Activated CD4-positive, alpha-beta T cell treated with anti-CD3 and anti-CD28 coated beads, Interleukin-2, amount 10 ng/mL, durations not matched to agents 7 days and 5 days (primary cell): ENCODE measurements at regions not wholly inside any gene's neighbourhood (a gene's known extent, or its start where the extent isn't known, plus 50 kb on each side); places are given as distances from the start of the nearest gene placed in this dataset.
A peak's percentile ranks its signal among the peaks of the same experiment; 100 is the strongest.
"Not testable (repeated sequence)": the region's sequence is repeated elsewhere in the genome, so short reads cannot be mapped to it uniquely, and the experiment has no call there.

Source experiments
- CTCF ChIA-PET: fragments of 350-600 bp; sonication (Branson Sonifier 250); formaldehyde crosslinking; loops from one replicate; lab custom pipeline; 2021; ENCODE audit warnings: antibody characterized with exemption; lab: Charles Lee
- POLR2A ChIA-PET: fragments of 350-600 bp; sonication (Branson Sonifier 250); formaldehyde crosslinking; loops from one replicate; lab custom pipeline; 2021; ENCODE audit warnings: antibody characterized with exemption; lab: Charles Lee
- DNase-seq: peaks from one replicate; pipeline ENCODE4 v3.0.0-alpha.2; 2020
- H3K27ac Mint-ChIP-seq: one replicate; pipeline ENCODE4 v1.8.0; 2021; ENCODE audit warnings: mild to moderate bottlenecking, moderate library complexity, mixed read lengths
- H3K27me3 Mint-ChIP-seq: one replicate; pipeline ENCODE4 v1.8.0; 2021; ENCODE audit warnings: mixed read lengths
- H3K36me3 Mint-ChIP-seq: one replicate; pipeline ENCODE4 v1.8.0; 2021; ENCODE audit warnings: low read depth, mixed read lengths
- H3K4me1 Mint-ChIP-seq: one replicate; pipeline ENCODE4 v1.8.0; 2021; ENCODE audit warnings: mixed read lengths
- H3K4me3 Mint-ChIP-seq: one replicate; pipeline ENCODE4 v1.8.0; 2021; ENCODE audit warnings: mild to moderate bottlenecking, moderate library complexity, mixed read lengths
- H3K9me3 Mint-ChIP-seq: one replicate; pipeline ENCODE4 v1.8.0; 2021; ENCODE audit warnings: mixed read lengths

DNA sequence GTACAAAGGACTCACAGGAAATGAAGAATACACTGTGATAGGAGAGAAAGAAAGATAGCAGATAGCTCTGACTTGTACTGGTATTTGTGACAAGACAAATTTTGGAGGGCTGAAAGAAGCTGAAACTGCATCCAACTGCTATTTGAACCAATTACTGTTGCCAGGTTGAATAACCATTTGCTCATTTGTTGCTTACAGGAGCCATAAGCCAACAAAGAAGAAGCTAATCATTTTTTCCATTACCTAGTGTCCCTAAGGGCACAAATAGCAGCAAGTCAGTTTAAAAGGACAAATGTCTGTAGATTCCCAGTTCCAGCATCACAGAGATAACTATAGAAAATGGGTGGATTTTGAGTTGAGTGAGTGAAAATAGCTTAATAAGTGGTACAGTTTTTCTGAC lies 376.9 kb upstream of the ARPP21 start:
- Mint-ChIP-seq H3K27me3 (no peaks in the 10 kb centered on the region), H3K4me3 (no peak overlapping the region), H3K4me1 (no peaks in the 10 kb centered on the region), H3K9me3 (peaks cover 4% of the 10 kb centered on the region), H3K36me3 (no peaks in the 10 kb centered on the region), H3K27ac (no peak overlapping the region)
- no peak for DNase-seq
- ChIA-PET POLR2A (no interaction called here), CTCF (no interaction called here)

DNA sequence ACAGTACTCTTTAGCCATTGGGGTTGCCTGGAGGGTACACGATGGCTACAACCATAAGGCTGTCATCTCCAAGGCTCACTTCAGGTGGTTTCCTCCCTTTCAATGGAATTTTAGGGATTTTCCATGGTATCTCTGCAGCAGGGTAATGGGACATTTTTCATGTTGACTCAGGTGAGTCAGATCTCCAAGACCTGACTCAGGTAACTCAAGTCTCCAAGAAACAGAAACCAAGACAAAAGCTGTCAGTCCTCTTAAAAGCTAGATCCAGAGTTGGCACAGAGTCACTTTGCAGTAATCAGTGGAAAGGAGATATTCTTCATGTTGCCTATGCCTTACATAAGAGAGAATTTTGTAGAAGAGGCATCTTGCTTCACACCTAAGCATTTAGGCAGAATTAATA lies 375.8 kb upstream of the ARPP21 start:
- no peak overlapping the region for H3K27ac Mint-ChIP-seq
- peaks cover 4% of the 10 kb centered on the region for H3K9me3 Mint-ChIP-seq
- ChIA-PET POLR2A (no interaction called here), CTCF (no interaction called here)
- no peaks in the 10 kb centered on the region for H3K36me3 Mint-ChIP-seq
- no peak overlapping the region for H3K4me3 Mint-ChIP-seq
- H3K4me1 Mint-ChIP-seq = no peaks in the 10 kb centered on the region
- DNase-seq = no peak
- H3K27me3 Mint-ChIP-seq = no peaks in the 10 kb centered on the region

DNA sequence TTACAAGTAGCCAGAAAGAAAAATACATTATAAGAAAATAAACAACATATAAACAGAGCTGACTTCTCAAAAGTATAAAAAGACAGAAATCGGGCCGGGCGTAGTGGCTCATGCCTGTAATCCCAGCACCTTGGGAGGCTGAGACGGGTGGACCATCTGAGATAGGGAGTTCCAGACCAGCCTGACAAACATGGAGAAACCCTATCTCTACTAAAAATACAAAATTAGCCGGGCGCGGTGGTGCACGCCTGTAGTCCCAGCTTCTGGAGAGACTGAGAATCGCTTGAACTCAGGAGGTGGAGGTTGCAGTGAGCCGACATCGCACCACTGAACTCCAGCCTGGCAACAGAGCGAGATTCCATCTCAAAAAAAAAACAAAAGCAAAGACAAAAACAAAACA lies 373.3 kb upstream of the ARPP21 start:
- H3K4me3 Mint-ChIP-seq, H3K27me3 Mint-ChIP-seq, H3K4me1 Mint-ChIP-seq, POLR2A ChIA-PET, CTCF ChIA-PET, H3K36me3 Mint-ChIP-seq, H3K27ac Mint-ChIP-seq, H3K9me3 Mint-ChIP-seq, DNase-seq: not testable (repeated sequence)

DNA sequence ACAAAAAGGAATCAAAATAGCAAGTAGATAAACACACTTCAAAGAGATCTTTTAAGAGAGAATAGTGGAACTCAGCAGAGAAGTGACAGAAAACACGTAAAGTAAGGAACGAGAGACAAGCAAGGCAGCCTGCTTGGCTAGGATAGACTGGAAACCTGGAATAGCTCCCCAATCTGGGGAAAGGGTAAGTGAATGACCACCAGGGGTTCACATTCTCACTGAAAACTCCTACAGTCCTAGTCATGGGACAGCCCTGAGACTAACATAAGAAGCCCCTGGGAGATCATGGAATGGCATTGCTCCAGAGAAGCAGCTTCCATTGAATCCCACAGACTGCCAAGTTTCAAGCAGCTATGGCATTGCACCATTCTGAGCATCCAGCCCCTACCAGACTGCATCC lies 363.6 kb upstream of the ARPP21 start:
- no peaks in the 10 kb centered on the region for H3K36me3 Mint-ChIP-seq
- ChIA-PET POLR2A (no interaction called here), CTCF (no interaction called here)
- no peak for DNase-seq
- H3K4me1 Mint-ChIP-seq = no peaks in the 10 kb centered on the region
- H3K4me3 Mint-ChIP-seq = no peak overlapping the region
- peaks cover 8% of the 10 kb centered on the region for H3K9me3 Mint-ChIP-seq
- H3K27me3 Mint-ChIP-seq = peaks cover 3% of the 10 kb centered on the region
- no peak overlapping the region for H3K27ac Mint-ChIP-seq

DNA sequence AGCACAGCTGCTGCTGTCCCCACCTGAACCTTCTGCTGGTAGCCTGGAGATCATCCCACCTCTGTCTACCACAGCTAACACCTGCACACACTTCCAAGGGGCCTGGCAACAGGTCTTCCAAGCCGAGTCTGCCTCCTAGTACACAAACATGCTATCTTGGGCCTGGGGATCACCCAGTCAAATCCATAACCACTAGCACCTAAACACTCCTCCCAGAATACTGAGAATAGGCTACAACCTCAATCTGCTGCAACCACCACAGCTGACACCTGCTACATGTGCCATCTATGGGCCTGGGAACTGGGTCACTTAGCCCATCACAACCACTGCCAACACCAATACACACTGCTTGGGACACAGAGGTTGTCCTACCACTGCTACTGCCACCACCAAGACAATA lies 362.8 kb upstream of the ARPP21 start:
- Mint-ChIP-seq H3K27ac (no peak overlapping the region), H3K36me3 (no peaks in the 10 kb centered on the region), H3K9me3 (peaks cover 9% of the 10 kb centered on the region), H3K27me3 (peaks cover 4% of the 10 kb centered on the region), H3K4me1 (no peaks in the 10 kb centered on the region), H3K4me3 (no peak overlapping the region)
- no peak for DNase-seq
- ChIA-PET POLR2A (no interaction called here), CTCF (no interaction called here)

DNA sequence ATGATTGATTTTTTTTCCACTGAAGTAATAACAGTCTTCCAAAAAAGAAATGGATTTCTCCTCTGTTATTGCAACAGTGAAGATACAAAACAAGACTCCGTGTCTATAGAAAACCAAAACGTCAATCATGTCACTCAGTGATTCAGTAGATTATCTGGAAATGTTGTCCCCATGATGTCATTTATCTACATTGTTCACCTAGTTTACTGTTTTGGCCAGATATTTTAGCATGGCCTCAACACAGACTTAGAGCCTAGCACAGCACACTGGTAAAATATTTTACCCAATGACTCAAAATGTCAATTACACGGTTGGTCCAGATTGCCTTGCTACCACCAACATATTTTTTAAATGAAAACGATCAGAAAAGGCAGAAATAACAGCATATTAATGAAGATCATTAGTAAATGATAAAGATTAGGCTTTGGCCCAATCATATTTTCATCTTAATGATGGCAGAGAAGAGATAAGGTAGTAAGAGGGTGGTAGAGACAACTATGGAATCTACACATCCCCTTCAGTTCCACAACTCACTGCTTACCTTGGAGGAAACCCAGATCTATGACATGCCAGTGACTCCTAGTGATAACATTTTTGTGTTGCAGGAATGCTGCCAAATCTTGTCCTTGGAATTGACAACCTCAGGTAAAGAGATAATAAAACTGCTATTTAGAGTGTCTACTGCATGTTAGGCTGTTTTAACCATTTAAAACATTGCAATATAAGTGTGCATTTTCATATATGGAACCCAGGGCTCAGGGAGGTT lies 347.7 kb upstream of the ARPP21 start:
- Mint-ChIP-seq H3K4me3 (no peak overlapping the region), H3K9me3 (peaks cover 4% of the 10 kb centered on the region), H3K4me1 (peaks cover 11% of the 10 kb centered on the region), H3K27me3 (peaks cover 13% of the 10 kb centered on the region), H3K36me3 (no peaks in the 10 kb centered on the region), H3K27ac (no peak overlapping the region)
- ChIA-PET CTCF (no interaction called here), POLR2A (no interaction called here)
- no peak for DNase-seq

DNA sequence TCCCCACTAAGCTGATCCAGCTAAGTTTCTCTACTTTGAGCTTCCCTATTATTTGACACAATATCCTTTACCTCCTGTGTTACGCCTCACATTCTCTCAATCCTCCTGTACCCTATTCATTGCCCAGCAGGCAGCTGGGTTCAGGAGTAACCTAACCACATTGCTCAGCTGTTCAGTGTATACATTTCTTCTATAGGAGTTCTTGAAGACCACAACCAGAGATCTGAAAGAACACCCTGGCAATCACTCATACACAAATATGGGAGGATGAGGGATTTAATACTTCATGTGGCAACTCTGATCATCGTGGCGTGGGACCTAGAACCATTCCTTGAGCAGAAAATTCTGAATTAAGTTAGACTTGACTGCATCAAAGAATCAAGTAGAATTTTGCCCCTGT lies 346.8 kb upstream of the ARPP21 start:
- Mint-ChIP-seq H3K9me3 (peaks cover 4% of the 10 kb centered on the region), H3K27me3 (peaks cover 13% of the 10 kb centered on the region), H3K4me3 (no peak overlapping the region), H3K4me1 (peaks cover 12% of the 10 kb centered on the region), H3K36me3 (no peaks in the 10 kb centered on the region), H3K27ac (no peak overlapping the region)
- POLR2A ChIA-PET = no interaction called here
- CTCF ChIA-PET = no interaction called here
- no peak for DNase-seq

DNA sequence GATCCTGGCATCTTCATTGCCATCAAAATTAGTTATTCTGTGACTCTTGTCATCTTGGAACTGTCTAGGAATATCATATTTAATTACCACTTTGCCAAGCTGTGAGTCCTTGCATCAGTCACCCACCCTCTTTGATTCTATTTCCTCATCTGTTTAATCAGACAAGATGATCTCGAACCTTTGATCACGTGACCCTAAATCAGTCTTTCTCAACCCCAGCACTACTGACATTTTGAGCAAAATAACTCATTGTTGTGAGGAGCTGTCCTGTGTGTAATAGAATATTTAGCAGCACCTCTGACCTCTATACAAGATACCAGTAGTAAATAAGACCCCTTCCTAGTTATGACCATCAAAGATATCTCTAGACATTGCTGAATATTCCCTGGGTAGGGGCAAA lies 343.4 kb upstream of the ARPP21 start:
- Mint-ChIP-seq H3K9me3 (peaks cover 2% of the 10 kb centered on the region), H3K4me1 (peaks cover 12% of the 10 kb centered on the region), H3K27me3 (peaks cover 17% of the 10 kb centered on the region), H3K27ac (no peak overlapping the region), H3K4me3 (no peak overlapping the region), H3K36me3 (no peaks in the 10 kb centered on the region)
- ChIA-PET CTCF (no interaction called here), POLR2A (no interaction called here)
- no peak for DNase-seq

DNA sequence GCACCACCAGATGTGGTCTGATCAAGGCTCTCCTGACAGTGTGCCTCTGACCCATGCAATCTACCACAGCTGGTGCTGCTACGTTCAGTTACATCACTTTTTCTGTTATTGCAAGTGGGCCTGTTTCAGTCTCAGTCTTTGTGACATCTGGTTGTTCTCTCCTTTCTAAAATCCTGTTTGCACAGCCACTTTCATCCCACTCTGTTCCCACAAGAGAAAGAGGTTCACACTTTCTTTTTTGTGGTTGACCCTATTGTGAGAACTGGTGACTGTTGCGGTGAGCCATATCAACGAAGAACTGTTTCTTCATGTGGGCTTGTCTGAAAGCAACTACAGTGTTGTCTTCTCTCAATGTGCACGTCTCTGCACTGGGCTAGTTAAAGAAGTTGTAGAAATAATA lies 342.8 kb upstream of the ARPP21 start:
- peak; percentile 26 for DNase-seq
- Mint-ChIP-seq H3K4me1 (peaks cover 12% of the 10 kb centered on the region), H3K4me3 (no peak overlapping the region), H3K27ac (no peak overlapping the region), H3K27me3 (peaks cover 18% of the 10 kb centered on the region), H3K9me3 (peaks cover 2% of the 10 kb centered on the region), H3K36me3 (no peaks in the 10 kb centered on the region)
- ChIA-PET POLR2A (no interaction called here), CTCF (no interaction called here)

DNA sequence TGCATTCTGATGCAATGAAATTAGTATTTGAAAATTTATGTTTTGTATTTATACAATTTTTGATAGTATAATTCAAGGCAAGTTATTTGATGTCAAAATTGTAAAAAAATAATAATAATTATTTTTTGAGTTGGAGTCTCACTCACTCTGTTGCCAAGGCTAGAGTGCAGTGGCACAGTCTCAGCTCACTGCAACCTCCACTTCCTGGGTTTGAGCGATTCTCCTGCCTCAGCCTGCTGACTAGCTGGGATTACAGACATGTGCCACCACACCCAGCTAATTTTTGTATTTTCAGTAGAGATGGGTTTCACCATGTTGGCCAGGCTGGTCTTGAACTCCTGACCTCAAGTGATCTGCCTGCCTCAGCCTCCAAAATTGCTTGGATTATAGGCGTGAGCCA lies 342.4 kb upstream of the ARPP21 start:
- H3K4me3 Mint-ChIP-seq, H3K36me3 Mint-ChIP-seq, H3K27ac Mint-ChIP-seq, DNase-seq, CTCF ChIA-PET, H3K9me3 Mint-ChIP-seq, POLR2A ChIA-PET: not testable (repeated sequence)
- Mint-ChIP-seq H3K27me3 (peaks cover 20% of the 10 kb centered on the region), H3K4me1 (peaks cover 12% of the 10 kb centered on the region)

DNA sequence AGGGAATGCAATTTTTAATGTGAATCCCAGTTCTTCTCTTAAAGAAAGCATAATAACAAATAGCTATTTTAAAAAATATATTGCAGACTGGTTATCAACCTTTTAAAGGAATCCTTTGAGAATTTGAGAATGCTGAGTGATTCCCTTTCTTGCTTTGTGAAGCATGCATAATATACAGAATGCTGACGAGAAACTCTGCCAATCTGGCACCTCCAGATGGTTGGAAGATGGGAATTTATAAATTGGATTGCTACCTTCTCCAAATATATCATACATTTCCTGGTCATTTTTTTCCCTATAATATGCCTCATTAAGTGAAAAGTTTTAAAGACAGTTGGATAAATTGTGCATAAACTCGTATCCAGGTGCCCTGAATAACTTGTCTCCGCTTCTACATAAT lies 333.9 kb upstream of the ARPP21 start:
- H3K4me3 Mint-ChIP-seq = no peak overlapping the region
- H3K27me3 Mint-ChIP-seq = peaks cover 10% of the 10 kb centered on the region
- ChIA-PET CTCF (no interaction called here), POLR2A (no interaction called here)
- H3K36me3 Mint-ChIP-seq = no peaks in the 10 kb centered on the region
- DNase-seq = no peak
- no peaks in the 10 kb centered on the region for H3K9me3 Mint-ChIP-seq
- no peaks in the 10 kb centered on the region for H3K4me1 Mint-ChIP-seq
- no peak overlapping the region for H3K27ac Mint-ChIP-seq

DNA sequence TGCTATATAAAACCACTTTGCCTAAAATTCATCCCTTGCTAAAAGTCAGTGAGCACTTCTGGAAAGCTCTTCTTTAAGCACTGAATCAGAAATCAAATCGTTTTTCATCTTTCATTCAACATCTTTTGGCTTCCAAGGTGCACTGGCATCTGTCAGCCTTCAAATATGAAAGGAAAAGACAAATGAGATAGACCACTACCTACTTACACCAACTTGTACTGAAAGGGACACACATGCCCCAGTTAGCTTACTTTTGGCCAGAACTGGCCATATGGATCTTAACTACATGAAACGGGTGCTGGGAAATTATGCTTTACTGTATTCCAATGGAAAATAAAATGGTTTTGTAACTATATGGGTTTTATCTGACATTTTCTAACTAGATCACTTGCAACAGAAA lies 332.0 kb upstream of the ARPP21 start:
- no peaks in the 10 kb centered on the region for H3K9me3 Mint-ChIP-seq
- ChIA-PET POLR2A (no interaction called here), CTCF (no interaction called here)
- no peak for DNase-seq
- no peak overlapping the region for H3K4me3 Mint-ChIP-seq
- H3K36me3 Mint-ChIP-seq = no peaks in the 10 kb centered on the region
- no peaks in the 10 kb centered on the region for H3K4me1 Mint-ChIP-seq
- H3K27me3 Mint-ChIP-seq = peaks cover 2% of the 10 kb centered on the region
- no peak overlapping the region for H3K27ac Mint-ChIP-seq

DNA sequence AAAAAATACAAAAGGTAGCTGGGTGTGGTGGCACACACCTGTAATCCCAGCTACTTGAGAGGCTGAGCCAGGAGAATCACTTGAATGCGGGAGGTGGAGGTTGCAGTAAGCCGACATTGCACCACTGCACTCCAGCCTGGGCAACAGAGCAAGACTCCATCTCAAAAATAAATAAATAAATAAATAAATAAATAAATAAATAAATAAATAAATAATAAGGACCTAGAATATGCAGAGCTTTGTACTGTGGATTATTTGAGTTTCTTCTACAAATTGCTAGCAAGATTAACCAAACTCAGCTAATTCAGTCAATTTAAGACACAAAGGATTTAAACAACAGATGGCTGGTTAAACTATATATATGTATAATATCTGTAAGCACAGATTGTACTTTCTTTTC lies 322.5 kb upstream of the ARPP21 start:
- POLR2A ChIA-PET, H3K36me3 Mint-ChIP-seq, DNase-seq, H3K9me3 Mint-ChIP-seq, H3K27me3 Mint-ChIP-seq, CTCF ChIA-PET, H3K4me1 Mint-ChIP-seq, H3K4me3 Mint-ChIP-seq, H3K27ac Mint-ChIP-seq: not testable (repeated sequence)

DNA sequence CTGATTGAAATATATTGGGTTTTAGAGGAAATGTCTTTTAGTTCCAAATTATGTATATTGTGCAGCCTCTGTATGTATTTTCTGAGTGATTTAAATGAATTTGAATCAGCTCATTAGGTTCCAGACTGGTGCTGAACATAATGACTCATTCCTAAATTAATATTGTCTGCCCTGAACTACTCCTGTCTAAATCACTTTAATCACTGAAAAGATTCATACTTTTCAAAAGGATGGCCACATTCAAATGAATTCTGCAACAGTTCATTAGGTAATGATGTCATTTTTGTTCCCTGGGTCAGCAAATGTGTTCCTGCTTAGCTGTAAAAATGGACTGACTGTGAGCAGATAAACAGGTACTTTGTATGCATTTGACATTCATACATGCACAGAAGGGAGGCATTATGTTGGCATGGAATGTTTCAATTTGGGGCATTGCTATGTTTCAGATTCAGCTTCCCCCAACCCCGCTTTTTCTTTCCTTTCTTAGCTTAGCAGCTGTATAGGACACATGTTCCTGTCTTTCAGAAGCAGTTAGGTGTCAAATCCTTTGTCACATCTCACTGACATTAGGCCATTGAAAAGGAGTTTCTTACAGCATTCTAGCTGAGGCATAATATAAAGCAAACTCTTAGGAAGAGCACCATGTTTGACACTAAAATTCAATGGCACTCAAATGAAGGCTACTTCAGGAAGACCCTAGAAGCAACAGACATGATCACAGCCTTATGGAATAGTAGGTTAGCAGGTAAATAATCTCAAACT lies 318.5 kb upstream of the ARPP21 start:
- no peak for DNase-seq
- ChIA-PET CTCF (no interaction called here), POLR2A (no interaction called here)
- no peaks in the 10 kb centered on the region for H3K36me3 Mint-ChIP-seq
- no peak overlapping the region for H3K4me3 Mint-ChIP-seq
- no peak overlapping the region for H3K27ac Mint-ChIP-seq
- H3K4me1 Mint-ChIP-seq = no peaks in the 10 kb centered on the region
- H3K27me3 Mint-ChIP-seq = no peaks in the 10 kb centered on the region
- H3K9me3 Mint-ChIP-seq = peaks cover 3% of the 10 kb centered on the region
